MM.1S (cell line): ENCODE measurements at regions not wholly inside any gene's neighbourhood (a gene's known extent, or its start where the extent isn't known, plus 50 kb on each side); places are given as distances from the start of the nearest gene placed in this dataset.

ENCODE experiments used
- DNase-seq: peaks from one replicate; pipeline ENCODE4 v3.0.0-alpha.2; 2015
- H2AFZ ChIP-seq: fragments of 300-600 bp; sonication (generic); 2 replicates; pipeline ENCODE4 v1.6.0; 2016; ENCODE audit warnings: antibody characterized with exemption, low read length
- H3F3A ChIP-seq: fragments of 300-600 bp; sonication (generic); 2 replicates; pipeline ENCODE4 v1.6.1; 2016; ENCODE audit warnings: mild to moderate bottlenecking, antibody characterized with exemption, low read length, moderate library complexity, mixed read lengths; ENCODE audit not compliant: insufficient read depth
- H3K27ac ChIP-seq: fragments of 300-600 bp; sonication (generic); 2 replicates; pipeline ENCODE4 v1.5.1; 2016; ENCODE audit warnings: mild to moderate bottlenecking, low read length
- H3K27me3 ChIP-seq: fragments of 300-600 bp; sonication (generic); replicated peaks from 2 replicates; pipeline ENCODE4 v1.6.0; 2016; ENCODE audit warnings: low read length; ENCODE audit not compliant: insufficient read depth
- H3K36me3 ChIP-seq: fragments of 300-600 bp; sonication (generic); replicated peaks from 2 replicates; pipeline ENCODE4 v1.6.1; 2016; ENCODE audit warnings: mild to moderate bottlenecking, low read length, mixed read lengths; ENCODE audit not compliant: insufficient read depth
- H3K4me1 ChIP-seq: fragments of 300-600 bp; sonication (generic); 2 replicates; pipeline ENCODE4 v1.6.1; 2016; ENCODE audit warnings: low read length, mixed read lengths
- H3K4me2 ChIP-seq: fragments of 300-600 bp; sonication (generic); 2 replicates; pipeline ENCODE4 v1.6.0; 2016; ENCODE audit warnings: low read depth, low read length
- H3K4me3 ChIP-seq: fragments of 300-600 bp; sonication (generic); 2 replicates; pipeline ENCODE4 v1.5.1; 2016; ENCODE audit warnings: low read length, mixed read lengths
- H3K79me2 ChIP-seq: fragments of 300-600 bp; sonication (generic); 2 replicates; pipeline ENCODE4 v1.6.1; 2016; ENCODE audit warnings: mixed run types, low read length, mixed read lengths
- H3K9ac ChIP-seq: fragments of 300-600 bp; sonication (generic); 2 replicates; pipeline ENCODE4 v1.6.1; 2016; ENCODE audit warnings: low read length, mixed read lengths
- H3K9me2 ChIP-seq: fragments of 300-600 bp; sonication (generic); replicated peaks from 2 replicates; pipeline ENCODE4 v1.6.1; 2016; ENCODE audit warnings: mild to moderate bottlenecking, low read length, mixed read lengths; ENCODE audit not compliant: insufficient read depth
- H3K9me3 ChIP-seq: fragments of 300-600 bp; sonication (generic); replicated peaks from 2 replicates; pipeline ENCODE4 v1.6.1; 2016; ENCODE audit warnings: mild to moderate bottlenecking, low read length, mixed read lengths; ENCODE audit not compliant: insufficient read depth
- H4K20me1 ChIP-seq: fragments of 300-600 bp; sonication (generic); 2 replicates; pipeline ENCODE4 v1.6.1; 2016; ENCODE audit warnings: mild to moderate bottlenecking, low read length, moderate library complexity, mixed read lengths; ENCODE audit not compliant: insufficient read depth
- EZH2 ChIP-seq: fragments of 300-600 bp; sonication (generic); optimal IDR thresholded peaks from 2 replicates; pipeline ENCODE3; 2017; ENCODE audit warnings: low read depth, mild to moderate bottlenecking, antibody characterized with exemption, low read length, mixed read lengths
- EZH2phosphoT487 ChIP-seq: fragments of 300-600 bp; sonication (generic); IDR thresholded peaks from 2 replicates; pipeline ENCODE4 v1.6.1; 2018; ENCODE audit warnings: antibody characterized with exemption, low read length
- TF ChIP-seq, protein P1 (sequence below): fragments of 300-600 bp; sonication (generic); IDR thresholded peaks from 2 replicates; pipeline ENCODE4 v1.5.1; 2016; ENCODE audit warnings: antibody characterized with exemption, low read length, mixed read lengths

DNA sequence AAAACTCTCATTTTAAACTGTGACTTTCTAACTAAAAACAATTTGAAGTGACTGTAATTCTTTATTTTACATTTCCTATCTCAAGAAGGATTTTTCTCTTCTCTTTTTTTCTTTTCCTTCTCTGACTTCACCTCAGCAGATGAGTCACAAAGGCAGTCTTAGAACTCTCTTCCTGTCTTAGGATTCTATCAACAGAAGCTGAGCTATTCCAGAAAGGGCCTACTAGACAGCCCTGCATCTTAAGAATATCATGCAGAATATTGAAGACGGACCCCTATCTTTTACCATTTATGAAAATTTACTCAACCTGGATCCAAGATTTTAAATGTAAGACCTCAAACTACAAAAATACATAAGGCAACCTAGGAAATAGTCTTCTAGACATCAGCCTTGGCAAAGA, 365.7 kb upstream of the SEMA3C start:
- H2AFZ ChIP-seq: no peak overlapping the region
- no peak for DNase-seq
- no peak overlapping the region for H3K27ac ChIP-seq

DNA sequence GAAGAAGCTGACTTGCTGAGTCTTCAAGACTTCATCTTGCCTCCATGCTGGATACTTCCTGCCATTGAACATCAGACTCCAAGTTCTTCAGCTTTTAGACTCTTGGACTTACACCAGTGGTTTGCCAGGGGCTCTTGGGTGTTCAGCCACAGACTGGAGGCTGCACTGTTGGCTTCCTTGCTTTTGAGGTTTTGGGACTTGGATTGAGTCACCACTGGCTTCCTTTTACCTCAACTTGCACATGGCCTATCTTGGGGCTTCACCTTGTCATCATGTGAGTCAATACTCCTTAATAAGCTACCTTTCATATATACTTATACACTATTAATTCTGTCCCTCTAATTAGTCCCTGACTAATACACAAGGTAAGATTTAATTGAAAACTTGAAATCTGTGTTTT, 361.7 kb upstream of the SEMA3C start:
- H3K27ac ChIP-seq: no peak overlapping the region
- no peaks in the 10 kb centered on the region for H3K9me3 ChIP-seq
- no peaks in the 10 kb centered on the region for H3K79me2 ChIP-seq
- H4K20me1 ChIP-seq: no peaks in the 10 kb centered on the region
- no peaks in the 10 kb centered on the region for H3K27me3 ChIP-seq
- no peak for DNase-seq
- no peak overlapping the region for H3K4me2 ChIP-seq
- no peak overlapping the region for H3K9ac ChIP-seq
- H3K36me3 ChIP-seq: no peaks in the 10 kb centered on the region
- no peaks in the 10 kb centered on the region for H3K4me1 ChIP-seq
- TF ChIP-seq EZH2phosphoT487 (no peak), EZH2 (no peak)
- TF ChIP-seq, protein P1, sequence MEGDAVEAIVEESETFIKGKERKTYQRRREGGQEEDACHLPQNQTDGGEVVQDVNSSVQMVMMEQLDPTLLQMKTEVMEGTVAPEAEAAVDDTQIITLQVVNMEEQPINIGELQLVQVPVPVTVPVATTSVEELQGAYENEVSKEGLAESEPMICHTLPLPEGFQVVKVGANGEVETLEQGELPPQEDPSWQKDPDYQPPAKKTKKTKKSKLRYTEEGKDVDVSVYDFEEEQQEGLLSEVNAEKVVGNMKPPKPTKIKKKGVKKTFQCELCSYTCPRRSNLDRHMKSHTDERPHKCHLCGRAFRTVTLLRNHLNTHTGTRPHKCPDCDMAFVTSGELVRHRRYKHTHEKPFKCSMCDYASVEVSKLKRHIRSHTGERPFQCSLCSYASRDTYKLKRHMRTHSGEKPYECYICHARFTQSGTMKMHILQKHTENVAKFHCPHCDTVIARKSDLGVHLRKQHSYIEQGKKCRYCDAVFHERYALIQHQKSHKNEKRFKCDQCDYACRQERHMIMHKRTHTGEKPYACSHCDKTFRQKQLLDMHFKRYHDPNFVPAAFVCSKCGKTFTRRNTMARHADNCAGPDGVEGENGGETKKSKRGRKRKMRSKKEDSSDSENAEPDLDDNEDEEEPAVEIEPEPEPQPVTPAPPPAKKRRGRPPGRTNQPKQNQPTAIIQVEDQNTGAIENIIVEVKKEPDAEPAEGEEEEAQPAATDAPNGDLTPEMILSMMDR: no peak
- H2AFZ ChIP-seq: no peak overlapping the region
- H3K9me2 ChIP-seq: no peaks in the 10 kb centered on the region
- H3F3A ChIP-seq: no peaks in the 10 kb centered on the region
- no peak overlapping the region for H3K4me3 ChIP-seq

More for the DNA sequence above, 365.7 kb upstream of the SEMA3C start:
- Histone ChIP-seq H3K4me3 (no peak overlapping the region), H3K9me3 (no peaks in the 10 kb centered on the region), H3K4me2 (no peak overlapping the region), H3K79me2 (no peaks in the 10 kb centered on the region), H4K20me1 (no peaks in the 10 kb centered on the region), H3F3A (no peaks in the 10 kb centered on the region), H3K36me3 (no peaks in the 10 kb centered on the region), H3K9ac (no peak overlapping the region), H3K27me3 (no peaks in the 10 kb centered on the region), H3K4me1 (no peaks in the 10 kb centered on the region), H3K9me2 (no peaks in the 10 kb centered on the region)
- no peak for TF ChIP-seq EZH2phosphoT487
- TF ChIP-seq, protein P1: no peak
- TF ChIP-seq EZH2: no peak

DNA sequence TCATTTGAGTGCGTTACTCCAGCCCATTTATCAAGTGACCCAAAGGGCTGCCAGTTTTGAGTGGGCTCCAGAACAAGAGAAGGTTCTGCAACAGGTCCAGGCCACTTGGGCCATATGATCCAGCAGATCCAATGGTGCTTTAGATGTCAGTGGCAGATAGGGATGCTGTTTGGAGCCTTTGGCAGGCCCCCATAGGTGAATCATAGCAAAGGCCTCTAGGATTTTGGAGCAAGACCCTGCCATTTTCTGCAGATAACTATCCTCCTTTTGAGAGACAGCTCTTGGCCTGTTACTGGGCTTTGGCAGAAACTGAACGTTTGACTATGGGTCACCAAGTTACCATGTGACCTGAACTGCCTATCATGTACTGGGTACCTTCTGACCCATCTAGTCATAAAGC, 358.8 kb upstream of the SEMA3C start:
- Histone ChIP-seq H3K4me2 (no peak overlapping the region), H3K27ac (no peak overlapping the region), H3K79me2 (no peaks in the 10 kb centered on the region), H3F3A (no peaks in the 10 kb centered on the region), H3K9me2 (no peaks in the 10 kb centered on the region), H3K9ac (no peak overlapping the region), H3K27me3 (no peaks in the 10 kb centered on the region), H2AFZ (no peak overlapping the region), H3K36me3 (no peaks in the 10 kb centered on the region), H3K4me1 (no peaks in the 10 kb centered on the region), H3K9me3 (no peaks in the 10 kb centered on the region), H4K20me1 (no peaks in the 10 kb centered on the region), H3K4me3 (no peak overlapping the region)
- TF ChIP-seq EZH2phosphoT487 (no peak), EZH2 (no peak)
- TF ChIP-seq, protein P1: no peak
- DNase-seq: no peak
